HUDEP-2 (cell line): ENCODE measurements at regions not wholly inside any gene's neighbourhood (a gene's known extent, or its start where the extent isn't known, plus 50 kb on each side); places are given as distances from the start of the nearest gene placed in this dataset.

Source experiments
- DNase-seq, 76 experiments: peaks; one replicate each; lab custom pipeline; 2025; ENCODE audit not compliant: unreplicated experiment in 76 of 76; lab: John Stamatoyannopoulos, UW

DNA sequence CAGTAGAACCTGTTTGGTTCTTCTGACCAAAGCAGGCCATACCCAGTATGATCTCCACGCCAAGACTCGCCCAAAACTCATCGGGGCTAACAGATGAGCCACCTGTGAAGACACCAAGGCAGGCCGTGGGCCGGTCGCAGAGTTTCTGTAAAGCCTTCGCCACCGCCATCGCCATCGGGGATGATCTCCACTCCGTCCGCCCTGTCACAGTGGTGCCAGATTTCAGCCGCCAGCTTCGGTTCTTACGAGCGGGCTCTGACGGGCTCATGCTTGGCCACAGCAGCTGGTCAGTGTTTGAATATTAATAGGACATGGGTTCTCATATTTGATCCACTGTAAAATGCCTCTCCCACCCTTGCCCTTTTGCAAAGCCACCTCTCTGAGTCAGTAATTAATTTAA lies 113.2 kb upstream of the TMEM132D start:
- DNase-seq, result no peak

DNA sequence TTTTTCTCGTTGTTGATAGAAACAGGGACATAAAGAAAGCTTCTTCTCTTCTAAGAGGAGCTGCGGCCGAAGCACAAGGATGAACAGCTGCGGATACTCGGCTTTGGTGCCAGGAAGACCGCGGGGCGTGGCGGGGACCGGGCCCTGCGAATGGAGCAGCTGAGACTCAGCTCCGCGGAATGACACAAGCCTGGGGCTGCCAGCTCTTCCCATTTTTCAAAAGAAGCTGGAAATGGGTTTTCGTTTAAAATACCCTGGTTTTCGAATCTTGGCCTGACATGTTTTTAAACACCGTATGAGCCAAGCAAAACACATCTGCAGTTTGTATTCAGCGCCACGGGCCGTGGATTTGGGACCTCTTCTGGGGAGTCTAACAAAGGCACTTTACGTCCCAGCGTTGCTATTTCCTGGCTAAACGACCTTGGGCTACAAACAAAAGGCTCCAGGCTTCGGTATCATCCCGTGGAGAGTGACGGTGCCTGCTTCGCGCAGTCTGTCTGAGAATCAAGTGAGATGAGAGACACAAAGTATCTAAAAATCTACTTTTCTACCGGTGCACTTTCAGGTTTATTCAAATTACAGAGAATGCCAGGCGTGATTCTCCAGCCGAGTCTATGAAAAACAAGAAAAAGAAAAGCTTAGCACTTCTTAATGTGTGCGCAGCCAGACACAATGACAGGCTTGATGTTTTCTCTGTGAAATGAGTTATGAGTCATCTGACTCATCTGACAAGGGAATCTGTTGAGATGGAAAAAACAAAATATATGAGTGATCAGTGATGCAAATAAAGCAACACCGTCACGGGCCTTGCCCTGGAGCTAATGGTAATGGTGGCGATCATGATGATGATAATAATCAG lies 114.0 kb upstream of the TMEM132D start:
- DNase-seq, result no peak

DNA sequence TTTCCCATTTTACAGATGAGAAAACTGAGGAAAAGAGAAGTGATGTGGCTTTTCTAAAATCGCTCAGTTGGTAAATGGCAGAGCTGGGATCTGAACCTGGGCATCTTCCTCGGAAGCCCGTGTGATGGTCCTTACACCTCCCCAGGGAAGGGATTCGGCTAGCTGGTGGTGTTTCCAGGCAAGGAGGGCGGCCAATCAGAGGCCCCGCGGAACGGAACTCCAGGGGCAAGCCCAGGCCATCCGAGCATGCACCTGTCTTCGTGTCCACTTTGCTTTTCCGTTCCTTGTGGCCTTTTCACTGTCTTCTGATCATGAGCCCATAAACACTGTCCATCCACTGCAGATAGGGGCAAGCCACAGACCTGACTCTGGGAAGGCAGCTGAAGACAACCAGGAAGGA lies 114.8 kb upstream of the TMEM132D start:
- no peak for DNase-seq

DNA sequence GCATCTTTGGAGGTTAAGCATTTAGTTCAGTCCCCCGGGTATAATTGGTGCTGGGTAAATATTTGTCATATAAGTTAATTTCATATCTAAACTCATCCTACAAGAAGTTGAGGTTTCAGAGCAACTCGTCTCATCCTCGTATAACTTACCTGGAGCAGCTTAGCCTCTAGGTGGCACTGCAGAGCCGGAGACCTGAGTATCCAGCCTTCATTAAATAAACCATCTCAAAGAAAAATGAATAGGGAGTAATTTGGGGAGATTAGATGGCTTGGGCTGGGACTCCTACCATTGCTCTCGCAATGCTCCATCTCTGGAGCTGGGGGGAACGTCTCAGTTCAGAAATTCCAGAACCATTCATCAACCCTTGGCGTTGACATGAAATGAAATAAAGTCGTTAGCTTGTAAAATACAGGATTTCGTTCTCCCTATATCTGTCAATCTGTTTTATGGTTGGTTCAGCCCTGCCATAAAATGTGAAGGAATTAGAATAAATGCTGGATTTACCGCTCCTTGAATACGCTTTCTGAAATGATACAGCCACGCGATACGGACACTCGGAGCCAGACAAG lies 122.9 kb upstream of the TMEM132D start:
- peak in 27 of 76 experiments; percentile 1 to 48 (median 12) for DNase-seq

DNA sequence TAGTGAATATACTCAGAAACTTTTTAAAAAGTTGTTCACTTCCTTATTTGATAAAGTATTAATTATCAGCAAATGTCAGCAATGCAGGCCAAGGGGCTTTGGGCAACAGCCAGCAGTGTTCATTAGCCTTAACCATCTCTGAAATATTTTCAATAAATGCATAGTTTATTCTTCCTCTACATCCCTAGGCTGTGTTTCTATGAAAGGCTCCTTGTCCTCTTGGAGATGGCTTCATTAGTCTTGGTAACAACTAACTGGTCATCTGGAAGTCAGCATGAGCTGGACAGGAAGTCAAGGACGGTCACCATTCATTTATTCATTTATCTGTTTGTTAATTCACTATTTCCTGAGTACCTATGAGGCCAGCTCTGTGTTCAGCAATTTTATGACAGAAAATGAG lies 124.0 kb upstream of the TMEM132D start:
- DNase-seq, result no peak

DNA sequence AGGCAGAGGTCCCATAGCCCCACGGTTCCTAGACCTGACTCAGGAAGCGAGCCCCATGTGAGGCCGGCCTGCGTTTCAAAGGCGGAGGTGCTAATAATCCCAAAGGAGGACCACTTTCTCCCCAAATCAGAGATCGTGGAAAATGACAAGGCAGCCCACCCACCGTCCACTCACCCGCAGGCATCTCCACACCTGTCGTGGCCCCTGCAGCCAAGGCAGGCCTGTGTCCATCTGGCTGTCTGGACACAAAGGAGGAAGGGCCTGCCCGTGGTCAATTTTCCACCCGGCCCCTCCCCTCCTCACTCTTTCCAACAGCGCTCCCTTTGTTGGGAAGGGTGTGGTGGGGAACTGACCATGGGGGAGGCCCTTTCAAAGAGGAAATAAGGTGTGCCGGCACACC lies 125.3 kb upstream of the TMEM132D start:
- no peak for DNase-seq

DNA sequence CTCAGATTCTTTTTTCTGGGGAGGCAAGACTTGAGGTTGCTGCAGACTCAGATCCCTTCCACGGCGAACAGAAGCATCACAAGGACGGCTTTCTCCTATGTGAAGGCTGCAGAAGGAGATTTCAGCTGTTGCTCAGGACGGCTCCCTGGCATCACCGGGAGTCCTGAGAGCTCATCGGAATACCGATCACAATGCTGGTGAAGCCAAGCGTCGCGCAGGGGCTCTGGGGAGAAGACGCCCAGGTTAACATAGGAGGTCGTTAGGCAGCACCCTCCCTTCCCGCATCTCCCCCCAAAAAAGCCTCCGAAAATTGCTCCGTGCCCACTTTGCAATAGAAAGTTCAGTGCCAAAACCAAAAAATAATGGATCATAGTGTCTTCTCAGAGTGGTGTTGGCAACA lies 127.2 kb upstream of the TMEM132D start:
- no peak for DNase-seq

DNA sequence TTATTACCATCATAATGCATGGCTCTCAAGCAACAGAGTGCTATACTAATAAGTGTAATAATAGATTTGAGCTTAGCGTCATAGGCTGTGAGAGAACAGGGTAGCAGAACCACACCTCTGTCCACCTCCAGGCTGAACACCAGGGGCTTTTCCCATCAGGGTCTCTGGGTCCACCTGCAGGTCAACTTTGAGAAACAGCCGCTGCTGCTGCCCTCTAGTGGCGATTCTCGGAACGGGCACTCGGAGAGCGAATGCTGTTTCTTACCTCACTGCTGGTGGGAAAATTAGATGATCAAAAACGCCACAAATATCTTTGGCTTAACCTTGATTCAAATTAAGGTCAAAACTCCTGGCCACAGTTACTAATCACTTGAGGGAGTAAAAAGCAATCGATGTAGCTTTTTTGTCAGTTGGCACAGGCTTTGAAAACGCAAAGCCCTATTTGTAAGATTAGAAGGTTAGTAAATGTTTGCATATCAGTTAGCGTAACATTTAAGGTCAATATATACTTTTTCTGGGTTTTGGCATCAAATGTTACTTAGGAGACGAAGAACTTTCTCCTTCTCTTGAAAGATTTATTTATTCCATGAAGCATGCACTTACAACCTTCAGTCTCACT lies 127.9 kb upstream of the TMEM132D start:
- peak in 50 of 76 experiments; percentile 1 to 69 (median 30) for DNase-seq

DNA sequence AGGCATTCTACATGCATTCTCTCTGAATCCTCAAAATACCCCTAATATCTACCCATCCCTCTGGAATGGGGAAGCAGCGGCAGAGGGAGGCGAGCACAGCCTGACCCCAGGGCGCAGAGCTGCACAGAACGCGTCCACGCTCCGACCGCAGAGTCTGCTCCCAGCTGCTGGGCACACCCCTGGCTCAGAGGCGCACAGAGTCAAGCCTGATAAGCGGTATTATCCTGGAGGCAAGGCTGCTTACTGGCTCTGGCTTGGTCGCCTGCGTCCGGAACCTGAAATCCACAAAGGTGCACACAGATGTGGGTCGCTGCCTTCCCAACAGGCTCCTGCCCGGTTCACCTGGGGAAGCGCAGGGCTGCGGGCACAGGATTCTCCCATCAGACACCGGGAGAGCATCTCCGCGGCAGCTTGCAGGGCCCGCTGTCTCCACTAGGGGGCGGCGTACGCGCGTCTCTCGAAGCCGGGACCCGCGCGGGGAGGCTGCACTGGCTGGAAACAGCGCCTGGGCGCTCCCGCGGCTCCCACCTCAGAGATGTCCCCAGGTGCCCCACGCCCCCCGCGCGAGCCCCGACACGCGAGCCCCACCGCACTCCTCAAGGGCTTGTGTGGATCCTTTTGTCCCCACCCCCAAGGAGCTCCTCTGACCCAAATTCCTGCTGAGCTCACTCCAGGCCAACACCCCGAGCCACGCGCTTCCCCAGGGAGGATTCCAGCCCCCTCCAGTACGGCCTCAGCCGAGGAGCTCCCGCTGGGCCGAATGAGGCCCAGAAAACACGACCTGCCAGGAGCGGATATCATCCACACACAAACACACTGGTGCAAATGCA lies 120.1 kb upstream of the FZD10 start:
- DNase-seq, result peak in 7 of 76 experiments; percentile 0 to 12 (median 6)

DNA sequence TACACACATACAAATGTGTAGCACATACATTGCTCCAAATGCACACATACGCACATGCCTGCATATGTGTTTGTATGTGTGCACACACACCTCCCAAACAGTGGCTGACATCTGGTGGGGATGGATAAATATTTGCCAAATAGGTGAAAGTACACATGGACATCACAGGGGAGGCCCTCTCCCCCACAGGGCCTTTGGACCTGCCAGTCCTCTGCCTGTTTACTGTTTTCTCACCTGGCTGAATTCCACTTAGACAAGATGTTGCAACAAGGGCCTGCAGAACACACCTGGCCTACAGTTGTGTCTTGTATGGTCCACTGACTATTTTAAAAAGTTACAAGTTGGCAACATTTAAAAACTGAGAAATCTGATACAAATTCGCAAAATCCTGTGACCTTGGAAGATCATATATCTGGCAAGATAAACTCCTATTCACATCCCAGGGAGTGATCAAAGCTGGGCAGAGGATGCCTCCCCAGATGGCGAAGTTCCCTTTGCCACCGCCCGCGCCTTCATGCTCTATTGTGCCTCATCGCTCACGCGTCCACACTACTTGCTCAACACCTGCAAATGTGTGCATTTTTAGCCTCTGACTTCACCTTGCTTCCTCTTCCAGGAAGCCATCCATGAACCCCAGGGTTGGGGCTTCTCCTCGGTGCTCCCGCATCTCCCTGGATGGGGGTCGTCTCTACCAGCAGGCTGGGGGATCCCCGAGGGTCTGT lies 118.4 kb upstream of the FZD10 start:
- DNase-seq, result no peak

DNA sequence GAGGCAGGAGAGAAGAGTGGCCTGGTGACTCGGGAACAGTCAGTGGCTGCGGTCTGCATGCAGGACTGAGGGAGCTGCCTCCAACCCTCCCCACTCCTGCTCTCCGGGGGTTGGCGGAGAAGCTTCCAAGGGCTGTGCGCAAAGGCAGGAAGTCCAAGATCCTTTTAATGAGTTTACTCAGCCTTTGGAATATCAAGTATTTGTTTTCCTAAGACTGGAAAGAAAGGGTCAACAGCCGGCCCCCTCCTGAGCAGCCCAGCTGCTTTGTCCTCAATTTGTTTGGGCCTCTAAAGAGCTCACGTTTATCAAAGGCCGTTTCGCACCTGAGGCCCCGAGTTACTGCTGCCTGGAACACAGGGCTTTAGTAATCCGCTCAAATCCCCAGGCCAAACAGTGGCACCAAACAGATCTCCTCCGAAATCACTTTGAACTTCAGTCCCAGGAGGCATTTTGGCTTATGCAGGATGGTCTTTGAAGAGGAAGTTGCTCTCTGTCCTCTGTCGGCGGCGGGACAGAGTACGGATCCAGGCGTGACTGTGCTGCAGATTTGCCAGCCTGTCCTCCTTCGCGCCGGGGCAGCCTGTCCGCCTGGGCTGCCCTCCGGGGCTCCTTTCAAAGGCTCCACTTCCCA lies 117.2 kb upstream of the FZD10 start:
- DNase-seq, result no peak

DNA sequence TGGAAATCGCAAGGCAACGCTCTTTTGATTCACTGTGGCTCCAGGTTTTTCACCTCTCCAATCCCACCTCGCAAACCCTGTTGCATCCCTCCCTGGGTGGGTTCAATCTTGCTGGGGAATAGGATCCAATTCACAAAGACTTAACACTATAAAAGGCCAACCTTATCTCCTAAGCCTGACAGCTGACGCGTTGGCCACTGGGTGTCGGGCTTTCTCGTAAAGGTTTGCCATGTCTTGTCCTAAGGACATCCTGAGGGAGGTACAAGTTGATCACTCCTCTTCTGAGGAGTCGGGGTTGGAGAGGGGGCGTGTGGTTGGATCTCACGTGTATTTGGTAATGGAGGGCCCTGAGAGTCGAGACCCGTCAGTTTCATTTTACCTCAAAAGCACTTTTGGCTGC lies 112.6 kb upstream of the FZD10 start:
- no peak for DNase-seq

DNA sequence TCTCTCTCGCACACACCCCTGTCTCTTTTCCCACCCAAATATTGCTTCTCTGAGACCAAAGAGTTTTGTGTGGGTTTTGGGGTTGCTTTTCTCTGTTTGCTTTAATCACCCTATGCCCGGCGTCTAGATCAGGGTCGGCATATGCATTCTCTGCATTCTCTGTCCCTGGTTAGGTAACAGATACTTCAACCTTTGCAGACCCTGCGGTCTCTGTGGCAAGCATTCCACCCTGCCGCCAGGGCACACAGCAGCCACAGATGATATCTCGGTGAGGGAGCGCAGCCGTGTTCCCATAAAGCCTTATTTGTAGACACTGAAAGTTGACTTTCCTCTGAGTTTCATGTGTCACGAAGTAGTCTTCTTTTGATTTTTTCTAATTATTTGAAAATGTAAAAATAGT lies 110.4 kb upstream of the FZD10 start:
- DNase-seq, result no peak

DNA sequence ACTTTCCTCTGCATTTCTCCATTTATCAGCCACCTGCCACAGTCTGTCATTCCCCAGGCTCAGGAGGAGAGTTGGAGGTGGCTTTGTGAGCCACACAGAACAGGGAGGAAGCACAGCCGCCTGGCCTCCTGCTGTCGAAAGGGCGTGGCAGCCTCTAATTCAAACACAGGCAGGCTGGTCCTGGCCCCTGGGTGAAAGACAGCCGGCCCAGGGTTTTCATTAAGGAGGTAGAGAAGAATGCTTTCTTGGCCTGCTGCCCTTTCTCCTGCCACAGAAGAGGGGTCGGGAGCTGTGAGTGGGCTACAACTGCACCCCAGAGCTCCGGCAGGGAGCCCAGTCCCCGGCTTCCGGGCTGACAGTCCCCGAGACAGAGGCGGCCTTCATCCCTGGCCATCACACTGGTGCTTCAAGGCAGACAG lies 108.6 kb upstream of the FZD10 start:
- no peak for DNase-seq

DNA sequence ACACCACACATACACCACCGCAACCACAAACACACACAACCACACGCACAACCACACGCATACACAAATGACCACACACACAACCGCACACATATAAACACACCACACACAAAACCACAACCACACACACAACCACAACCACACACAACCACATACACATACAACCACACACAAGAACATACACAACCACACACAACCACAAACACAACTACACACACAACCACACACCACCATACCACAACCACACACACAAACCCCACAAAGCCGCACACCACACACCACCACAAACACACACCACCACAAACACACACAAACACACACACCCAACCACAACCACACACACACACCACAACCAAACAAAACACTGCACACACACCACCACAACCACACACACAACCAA lies 107.5 kb upstream of the FZD10 start:
- no peak for DNase-seq

DNA sequence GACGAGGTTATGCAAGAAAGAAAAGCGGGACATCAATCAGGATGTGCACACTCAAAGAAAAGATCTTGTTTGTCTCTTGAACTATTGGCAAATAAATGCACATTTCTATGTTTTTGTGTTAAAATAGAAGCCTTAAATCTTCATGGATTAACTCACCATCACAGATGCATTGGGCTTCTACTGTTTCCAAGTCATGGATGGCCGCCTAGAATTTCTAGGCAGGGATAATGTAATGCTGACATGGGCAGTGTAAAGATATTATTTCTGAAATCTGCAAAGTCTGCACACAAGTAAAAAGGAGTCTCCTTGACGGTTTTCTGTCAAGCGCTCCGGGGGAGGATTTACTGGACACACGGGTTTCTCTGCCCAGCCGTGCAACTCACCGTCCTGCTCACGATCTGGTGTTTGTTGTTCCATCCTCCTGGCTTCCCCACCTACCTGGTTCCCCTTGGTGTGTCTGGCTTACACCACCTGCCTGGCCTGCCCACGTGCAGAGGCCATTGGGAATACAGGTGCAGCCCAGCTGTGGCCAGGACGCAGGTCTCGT lies 103.3 kb upstream of the FZD10 start:
- no peak for DNase-seq

DNA sequence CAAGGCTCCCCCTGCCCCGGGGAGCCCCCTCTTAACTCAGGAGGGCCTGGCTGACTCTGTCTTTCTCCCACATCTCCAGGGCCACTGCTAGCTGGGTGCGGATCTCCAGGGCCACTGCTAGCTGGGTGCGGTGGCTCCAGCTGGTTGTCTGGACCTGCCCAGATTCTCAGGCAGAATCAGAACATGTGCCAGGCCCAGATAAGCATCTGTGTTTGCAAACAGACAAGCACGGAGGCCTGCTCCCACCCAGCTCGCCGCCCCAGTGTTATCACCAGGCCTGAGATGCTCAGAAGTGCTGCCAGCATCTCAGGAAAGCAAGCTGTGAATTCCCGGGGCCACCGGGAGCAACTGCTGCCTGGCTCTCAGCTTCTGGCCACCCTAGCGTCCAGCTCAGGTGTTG lies 98.4 kb upstream of the FZD10 start:
- no peak for DNase-seq

DNA sequence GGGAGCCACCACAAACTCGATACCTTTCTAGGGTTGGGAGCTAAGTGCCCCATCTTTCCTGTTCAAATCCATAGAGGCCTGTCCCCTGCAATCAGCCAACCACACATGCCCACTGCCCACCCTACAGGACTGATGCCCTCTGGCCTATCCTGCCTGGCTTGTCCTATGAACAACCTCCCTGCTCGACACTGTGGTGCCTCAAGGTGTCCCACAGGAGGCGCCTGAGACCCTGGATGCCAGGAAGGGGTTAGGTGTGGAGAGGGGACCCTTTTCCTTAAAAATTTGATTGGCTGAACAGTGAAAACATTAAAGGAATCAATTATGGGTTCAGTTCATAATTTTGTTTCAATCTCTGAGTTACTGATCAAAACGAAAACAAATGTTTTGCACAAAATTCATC lies 97.3 kb upstream of the FZD10 start:
- no peak for DNase-seq

DNA sequence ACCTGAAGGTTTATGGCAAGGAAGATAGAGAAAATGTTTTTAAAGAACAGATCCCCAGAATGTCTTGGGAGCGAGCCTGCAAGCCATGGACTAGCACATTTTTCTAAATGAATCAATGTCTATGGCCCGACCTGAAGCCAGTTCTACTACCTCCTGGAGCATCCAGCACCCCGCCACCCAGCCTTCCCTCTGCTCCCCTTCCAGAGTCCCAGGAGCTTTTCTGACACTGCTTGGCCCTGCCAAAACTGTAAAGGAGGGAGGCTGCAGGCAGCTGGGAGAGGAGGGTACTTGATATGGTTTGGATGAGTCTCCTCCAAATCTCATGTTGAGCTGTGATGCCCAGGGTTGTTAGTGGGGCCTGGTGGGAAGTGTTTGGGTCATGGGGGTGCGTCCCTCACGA lies 95.5 kb upstream of the FZD10 start:
- DNase-seq, result no peak

DNA sequence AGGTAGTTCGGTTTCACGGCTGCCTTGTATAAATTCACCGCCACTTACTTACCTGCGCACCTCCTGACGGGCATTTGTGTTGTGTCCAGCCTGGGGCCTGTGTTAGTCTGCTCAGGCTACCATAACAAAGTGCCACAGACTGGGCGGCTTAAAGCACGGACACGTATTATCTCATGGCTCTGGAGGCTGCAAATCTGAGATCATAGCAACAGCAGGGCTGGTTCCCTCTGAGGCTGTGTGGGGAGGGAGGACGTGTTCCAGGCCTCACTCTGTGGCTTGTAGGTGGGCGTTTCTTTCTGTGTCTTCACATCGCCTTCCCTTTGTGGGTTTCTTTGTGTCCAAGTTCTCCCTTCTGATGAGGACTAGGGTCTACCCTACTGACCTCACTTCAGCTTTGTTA lies 93.5 kb upstream of the FZD10 start:
- DNase-seq, result no peak
